Transverse colon (tissue), 4 donors: ENCODE measurements at regions not wholly inside any gene's neighbourhood (a gene's known extent, or its start where the extent isn't known, plus 50 kb on each side); places are given as distances from the start of the nearest gene placed in this dataset.
"Not testable (repeated sequence)": the region's sequence is repeated elsewhere in the genome, so short reads cannot be mapped to it uniquely, and the experiment has no call there.

ENCODE experiments used
- DNase-seq: peaks from one replicate; pipeline ENCODE4 v3.0.0-alpha.2; 2019
- H3K27ac ChIP-seq, 4 donors: fragments of 200-600 bp; sonication (generic); 2 replicates each; pipeline ENCODE4 v1.5.1; 2016 to 2018; ENCODE audit warnings: inconsistent platforms in 4 of 4
- H3K27me3 ChIP-seq: fragments of 200-600 bp; sonication (generic); 2 replicates; pipeline ENCODE4 v1.5.1; 2017; ENCODE audit warnings: inconsistent platforms
- H3K36me3 ChIP-seq, 4 donors: fragments of 200-600 bp; sonication (generic); 2 replicates each; pipeline ENCODE4 v1.5.1; 2017 to 2019; ENCODE audit warnings: inconsistent platforms in 4 of 4
- H3K4me1 ChIP-seq, 4 donors: fragments of 200-600 bp; sonication (generic); 2 replicates each; pipeline ENCODE4 v1.5.1; 2017 to 2020; ENCODE audit warnings: inconsistent platforms in 4 of 4
- H3K4me3 ChIP-seq, 4 donors: fragments of 200-600 bp; sonication (generic); 1 replicate in 1 of 4; 2 replicates in 3 of 4; pipeline versions ENCODE4 v1.5.1 to v1.6.1; 2017 to 2019; ENCODE audit warnings: inconsistent platforms in 4 of 4
- H3K9me3 ChIP-seq, 2 donors: fragments of 200-600 bp; sonication (generic); 2 replicates each; pipeline ENCODE4 v1.5.1; 2017 to 2019; ENCODE audit warnings: inconsistent platforms in 2 of 2
- EP300 ChIP-seq: sonication (generic); formaldehyde crosslinking; IDR thresholded peaks from one replicate; pipeline ENCODE4 v1.6.1; 2017; ENCODE audit warnings: antibody characterized with exemption, low read depth
- POLR2A ChIP-seq: fragments of 450-650 bp; IDR thresholded peaks from one replicate; pipeline ENCODE4 v1.6.1; 2016; ENCODE audit warnings: antibody characterized with exemption, mild to moderate bottlenecking, moderate library complexity
- POLR2AphosphoS5 ChIP-seq, 3 donors: sonication (generic); formaldehyde crosslinking; IDR thresholded peaks; one replicate each; pipeline ENCODE4 v1.6.1; 2016; ENCODE audit warnings: antibody characterized with exemption in 3 of 3
- WGBS, 2 donors: methylation state at CpG; one replicate each; pipeline ENCODE4 v1.1.5; 2018; ENCODE audit warnings: low coverage in 1 of 2; 5-methylcytosine and 5-hydroxymethylcytosine counted together
- in situ Hi-C, 4 donors: fragments of 200-750 bp; cut with MboI; loops; one replicate each; pipeline versions ENCODE4 v1.15.0 to v1.15.1; 2017; ENCODE audit warnings: low sequenced_read_pairs in 3 of 4, low pct_ligation_motif_present in 1 of 4, low pct_unique_long_range_greater_than_20kb in 1 of 4
- intact Hi-C: fragments of 100-400 bp; cut with DNase I; formaldehyde crosslinking; loops from one replicate; pipeline ENCODE4 v1.15.1; 2023; ENCODE audit warnings: low total_unique reads
- TF ChIP-seq, protein P1 (sequence below), 5 experiments: fragments of 200-600 bp in 3 of 5; fragments of 450-650 bp in 2 of 5; sonication (generic) in 3 of 5; IDR thresholded peaks; 1 replicate in 2 of 5; 2 replicates in 3 of 5; pipeline ENCODE4 v1.5.1; 2016 to 2017; ENCODE audit warnings: antibody characterized with exemption in 5 of 5, inconsistent platforms in 3 of 5, mild to moderate bottlenecking in 2 of 5, moderate library complexity in 1 of 5

DNA sequence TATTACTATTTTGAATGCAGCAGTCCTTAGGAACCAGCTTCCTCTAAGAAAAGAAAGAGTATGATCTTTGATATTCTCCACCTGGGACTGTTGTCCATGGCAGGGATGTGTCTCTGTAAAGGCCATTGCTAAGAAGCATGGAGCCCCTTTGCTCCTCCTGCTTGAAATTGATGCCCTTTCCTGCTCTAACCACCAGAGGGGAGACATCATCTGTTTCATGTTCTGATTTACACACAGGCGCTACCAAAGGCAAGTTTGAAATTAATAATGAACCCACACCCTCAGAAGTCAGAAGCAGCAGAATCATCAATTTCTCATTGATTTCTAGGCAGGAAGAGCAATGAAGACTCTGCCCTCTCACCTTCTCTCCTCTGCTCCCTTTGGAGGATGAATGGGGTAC is 253.8 kb downstream of the RMST start:
- H3K27ac ChIP-seq = no peak overlapping the region
- H3K36me3 ChIP-seq = no peaks in the 10 kb centered on the region
- H3K4me3 ChIP-seq = no peak overlapping the region
- DNase-seq = no peak
- intact Hi-C loops (no loop called here), in situ Hi-C loops (no loop called here)
- no peaks in the 10 kb centered on the region for H3K4me1 ChIP-seq
- TF ChIP-seq, protein P1, sequence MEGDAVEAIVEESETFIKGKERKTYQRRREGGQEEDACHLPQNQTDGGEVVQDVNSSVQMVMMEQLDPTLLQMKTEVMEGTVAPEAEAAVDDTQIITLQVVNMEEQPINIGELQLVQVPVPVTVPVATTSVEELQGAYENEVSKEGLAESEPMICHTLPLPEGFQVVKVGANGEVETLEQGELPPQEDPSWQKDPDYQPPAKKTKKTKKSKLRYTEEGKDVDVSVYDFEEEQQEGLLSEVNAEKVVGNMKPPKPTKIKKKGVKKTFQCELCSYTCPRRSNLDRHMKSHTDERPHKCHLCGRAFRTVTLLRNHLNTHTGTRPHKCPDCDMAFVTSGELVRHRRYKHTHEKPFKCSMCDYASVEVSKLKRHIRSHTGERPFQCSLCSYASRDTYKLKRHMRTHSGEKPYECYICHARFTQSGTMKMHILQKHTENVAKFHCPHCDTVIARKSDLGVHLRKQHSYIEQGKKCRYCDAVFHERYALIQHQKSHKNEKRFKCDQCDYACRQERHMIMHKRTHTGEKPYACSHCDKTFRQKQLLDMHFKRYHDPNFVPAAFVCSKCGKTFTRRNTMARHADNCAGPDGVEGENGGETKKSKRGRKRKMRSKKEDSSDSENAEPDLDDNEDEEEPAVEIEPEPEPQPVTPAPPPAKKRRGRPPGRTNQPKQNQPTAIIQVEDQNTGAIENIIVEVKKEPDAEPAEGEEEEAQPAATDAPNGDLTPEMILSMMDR (IDR thresholded peaks at IDR 0.05) = no peak
- no peak for TF ChIP-seq POLR2A
- TF ChIP-seq EP300 = no peak
- no peak for TF ChIP-seq POLR2AphosphoS5 (IDR thresholded peaks at IDR 0.05)
- no peaks in the 10 kb centered on the region for H3K27me3 ChIP-seq
- WGBS, 2 donors = 83 to 100% methylated on average over 1 of the region's 1 CpG
- peaks cover 0 to 5% of the 10 kb centered on the region in 2 donors for H3K9me3 ChIP-seq

DNA sequence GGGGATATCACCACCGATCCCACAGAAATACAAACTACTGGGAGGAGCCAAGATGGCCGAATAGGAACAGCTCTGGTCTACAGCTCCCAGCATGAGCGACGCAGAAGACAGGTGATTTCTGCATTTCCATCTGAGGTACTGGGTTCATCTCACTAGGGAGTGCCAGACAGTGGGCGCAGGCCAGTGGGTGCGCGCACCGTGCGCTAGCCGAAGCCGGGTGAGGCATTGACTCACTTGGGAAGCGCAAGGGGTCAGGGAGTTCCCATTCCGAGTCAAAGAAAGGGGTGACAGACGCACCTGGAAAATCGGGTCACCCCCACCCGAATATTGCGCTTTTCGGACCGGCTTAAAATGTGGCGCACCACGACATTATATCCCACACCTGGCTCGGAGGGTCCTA is 261.2 kb downstream of the RMST start:
- in situ Hi-C loops, H3K4me3 ChIP-seq, H3K9me3 ChIP-seq, H3K27me3 ChIP-seq, H3K27ac ChIP-seq, H3K36me3 ChIP-seq, H3K4me1 ChIP-seq, intact Hi-C loops, DNase-seq: not testable (repeated sequence)
- 84 to 91% methylated on average over 9 to 22 of the region's 22 CpGs for WGBS, 2 donors

DNA sequence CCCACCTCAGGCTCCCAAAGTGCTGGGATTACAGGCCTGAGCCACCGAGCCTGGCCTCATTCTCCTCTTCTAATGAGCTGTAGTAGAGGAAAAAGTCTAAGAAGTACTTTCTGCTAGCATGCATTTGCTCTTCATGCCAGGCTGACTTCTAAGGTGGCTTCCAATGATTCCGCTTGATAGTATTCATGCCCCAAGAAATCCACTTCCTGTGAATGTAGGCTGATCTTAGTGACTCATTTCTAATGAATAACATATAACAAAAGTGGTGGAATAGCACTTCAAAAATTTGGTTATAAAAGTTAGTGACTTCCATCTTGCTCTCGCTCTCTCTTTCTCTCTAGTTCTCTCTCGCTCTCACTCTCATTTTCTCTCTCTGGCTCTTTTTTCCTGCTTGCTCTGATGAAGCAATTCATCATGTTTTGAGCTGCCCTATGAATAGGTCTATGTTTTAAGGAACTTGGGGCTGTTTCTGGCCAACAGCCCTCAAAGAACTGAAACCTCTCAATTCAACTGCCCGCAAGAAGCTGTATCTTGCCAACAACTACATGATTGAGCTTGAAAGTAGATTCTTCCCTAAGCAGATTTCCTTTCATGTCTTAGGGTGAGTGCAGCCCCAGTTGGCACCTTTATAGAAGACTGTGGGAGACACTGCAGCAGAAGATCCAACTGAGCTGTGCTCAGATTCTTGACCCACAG is 282.9 kb downstream of the RMST start:
- Histone ChIP-seq H3K36me3 (no peaks in the 10 kb centered on the region), H3K27me3 (no peaks in the 10 kb centered on the region), H3K27ac (no peak overlapping the region), H3K9me3 (no peaks in the 10 kb centered on the region), H3K4me3 (no peak overlapping the region), H3K4me1 (no peaks in the 10 kb centered on the region)
- TF ChIP-seq POLR2AphosphoS5 (IDR thresholded peaks at IDR 0.05) (no peak), POLR2A (no peak), EP300 (no peak)
- TF ChIP-seq, protein P1 (IDR thresholded peaks at IDR 0.05) = no peak
- DNase-seq = no peak
- intact Hi-C loops (no loop called here), in situ Hi-C loops (no loop called here)
- 82 to 88% methylated on average over 3 to 5 of the region's 5 CpGs for WGBS, 2 donors

DNA sequence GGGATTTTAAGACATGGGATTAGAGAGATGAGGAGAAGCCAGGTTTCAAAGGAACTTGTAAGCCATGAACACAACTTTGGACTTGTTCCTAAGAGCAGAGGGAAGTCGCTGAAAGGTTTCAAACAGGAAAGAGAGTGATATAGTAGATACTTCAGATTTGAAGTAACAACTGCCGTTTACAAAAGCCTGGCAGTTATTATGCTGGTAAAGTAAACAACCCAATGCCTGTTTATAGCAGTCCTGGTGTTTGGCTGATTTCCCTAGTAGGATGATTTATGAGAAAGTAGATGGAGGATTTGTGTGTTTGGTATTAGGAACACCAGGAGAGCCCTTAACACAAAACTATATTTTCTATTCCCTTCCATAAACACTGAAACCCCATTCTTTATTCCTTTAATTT is 285.7 kb downstream of the RMST start:
- 15 to 17% methylated on average over 2 of the region's 2 CpGs for WGBS, 2 donors

More for the DNA sequence above, 285.7 kb downstream of the RMST start:
- intact Hi-C loops (no loop called here), in situ Hi-C loops (no loop called here)
- Histone ChIP-seq H3K9me3 (no peaks in the 10 kb centered on the region), H3K27ac (no peak overlapping the region), H3K36me3 (no peaks in the 10 kb centered on the region), H3K27me3 (no peaks in the 10 kb centered on the region), H3K4me3 (no peak overlapping the region), H3K4me1 (no peaks in the 10 kb centered on the region)
- TF ChIP-seq EP300 (no peak), POLR2A (no peak), POLR2AphosphoS5 (IDR thresholded peaks at IDR 0.05) (no peak)
- TF ChIP-seq, protein P1 (IDR thresholded peaks at IDR 0.05) = no peak
- DNase-seq = no peak
